IPS-NIHi7 (cell line): ENCODE measurements at regions not wholly inside any gene's neighbourhood (a gene's known extent, or its start where the extent isn't known, plus 50 kb on each side); places are given as distances from the start of the nearest gene placed in this dataset.

Source experiments
- DNase-seq: peaks from one replicate; pipeline ENCODE4 v3.0.0; 2012; ENCODE audit warnings: mixed read lengths; ENCODE audit errors: extremely low spot score

DNA sequence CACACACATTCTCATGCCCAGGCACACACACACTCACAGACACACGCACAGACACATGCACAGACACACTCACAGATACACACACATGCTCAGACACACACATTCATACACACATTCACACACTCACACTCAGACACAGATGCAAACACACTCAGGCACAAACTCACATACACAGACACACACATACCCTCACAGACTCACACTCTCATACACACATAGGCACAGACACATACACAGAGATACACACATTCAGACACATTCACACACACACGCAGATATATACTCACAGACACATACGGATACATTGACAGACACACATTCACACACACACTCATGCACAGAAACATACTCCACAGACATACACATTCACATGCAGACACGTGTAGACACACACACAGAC, 89.6 kb downstream of the RBFOX3 start:
- DNase-seq = no peak

DNA sequence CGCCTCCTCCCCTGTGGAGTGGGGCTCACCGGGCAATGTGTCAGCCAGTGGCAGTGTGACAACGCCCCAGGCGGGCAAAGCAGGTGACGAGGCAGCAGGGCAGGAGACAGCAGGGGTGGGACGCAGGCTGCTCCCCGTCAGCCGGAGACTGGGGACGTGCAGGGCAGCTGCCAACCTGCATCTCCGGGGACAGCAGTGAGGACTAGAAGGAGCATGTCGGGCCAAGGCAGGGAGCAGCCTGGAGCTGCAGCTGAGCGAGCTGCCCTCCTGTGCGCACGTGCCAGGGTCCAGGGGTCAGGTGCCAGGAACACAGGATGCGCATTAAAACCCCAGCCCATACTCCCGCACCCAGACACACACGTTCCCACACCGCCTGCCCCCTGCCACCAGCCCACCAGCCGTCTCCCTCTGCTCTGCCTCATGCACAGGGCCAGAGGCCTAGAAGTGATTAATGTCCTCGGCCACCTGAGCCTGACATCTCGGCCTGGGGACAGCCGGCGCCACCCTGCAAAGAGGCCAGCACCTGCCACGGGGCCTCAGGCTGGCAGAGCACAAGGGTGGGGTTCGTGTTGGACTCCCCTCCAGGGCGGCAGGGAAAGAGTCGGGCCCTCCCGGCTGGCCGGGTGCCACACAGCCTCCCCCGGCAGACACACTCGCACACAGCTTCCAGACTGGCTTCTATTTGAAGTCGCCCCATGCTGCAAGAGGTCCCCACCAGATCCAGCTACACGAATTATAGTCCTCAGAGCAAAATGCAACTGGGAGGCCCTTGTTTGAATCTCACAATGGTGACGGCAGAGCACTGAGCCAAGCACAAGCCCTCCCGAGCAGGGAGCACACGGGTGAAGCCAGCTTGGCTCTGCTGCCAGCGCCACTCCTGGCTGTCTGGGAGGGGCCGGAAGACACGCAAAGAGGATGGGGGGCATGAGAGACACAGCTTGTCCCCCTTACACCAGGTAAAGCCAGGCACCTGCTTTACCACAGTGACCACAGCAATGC, 90.4 kb downstream of the RBFOX3 start:
- DNase-seq = no peak

DNA sequence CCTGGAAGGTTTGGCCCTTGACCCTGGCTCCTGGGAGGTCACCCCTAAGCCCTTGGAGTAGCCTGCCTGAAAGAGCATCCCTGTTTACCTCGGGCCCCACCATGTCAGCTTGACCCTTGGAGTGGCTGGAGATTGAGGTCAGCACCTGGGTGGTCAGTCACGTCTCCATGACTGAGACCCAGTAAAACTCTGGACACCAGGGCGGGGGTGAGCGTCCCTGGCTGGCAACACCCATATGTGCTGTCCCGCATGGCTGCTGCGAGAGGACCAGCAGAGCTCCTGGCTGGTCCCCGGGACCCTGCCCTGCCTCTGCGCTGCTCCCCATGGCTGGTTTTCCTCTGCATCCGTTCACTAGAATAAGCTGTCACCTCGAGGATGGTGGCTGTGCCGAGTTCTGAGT, 91.2 kb downstream of the RBFOX3 start:
- no peak for DNase-seq

DNA sequence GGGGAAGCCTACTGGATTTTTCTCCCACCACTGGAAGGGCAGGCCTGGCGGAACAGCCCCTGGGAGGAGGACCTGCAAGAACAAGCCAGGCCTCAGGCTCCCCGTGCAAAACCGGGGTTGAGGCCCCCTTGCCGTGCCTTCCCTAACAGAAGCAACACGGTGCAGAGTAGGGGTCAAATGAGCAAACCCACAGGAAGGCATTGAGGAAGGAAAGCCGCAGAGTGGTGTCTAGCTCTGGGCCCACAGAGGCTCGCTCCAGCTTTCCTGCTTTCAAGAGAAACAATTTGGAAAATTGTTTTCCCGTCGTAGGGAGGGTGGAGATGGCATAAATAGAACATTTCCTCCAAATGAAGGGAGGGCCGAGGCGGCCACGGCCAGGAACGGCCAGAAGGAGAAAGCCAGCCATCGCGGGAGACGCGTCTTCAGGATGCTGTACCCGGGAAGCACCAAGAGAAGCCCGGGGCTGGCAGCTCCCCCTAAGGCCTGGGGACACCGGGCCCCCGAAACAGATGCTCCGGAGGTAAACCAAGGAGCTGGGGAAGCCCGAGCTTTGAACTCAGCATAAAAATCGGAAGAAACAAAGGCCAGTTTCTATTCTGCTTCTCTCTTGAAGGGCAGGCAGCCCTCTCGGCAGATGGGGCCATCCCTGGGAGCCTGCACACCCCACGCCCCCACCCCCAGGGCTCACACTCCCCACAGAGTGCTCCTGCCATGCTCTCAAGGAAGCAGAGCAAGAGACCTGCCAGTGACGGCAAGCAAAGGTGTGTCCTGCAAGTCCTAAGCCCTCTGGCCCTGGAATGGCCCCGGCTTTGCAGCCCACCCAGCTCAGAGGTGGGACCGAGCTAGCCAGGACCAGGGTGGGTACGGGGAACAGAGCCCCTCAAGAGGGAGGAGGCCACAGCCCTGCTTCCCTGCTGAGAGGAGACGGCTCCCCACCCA, 92.0 kb downstream of the RBFOX3 start:
- no peak for DNase-seq

DNA sequence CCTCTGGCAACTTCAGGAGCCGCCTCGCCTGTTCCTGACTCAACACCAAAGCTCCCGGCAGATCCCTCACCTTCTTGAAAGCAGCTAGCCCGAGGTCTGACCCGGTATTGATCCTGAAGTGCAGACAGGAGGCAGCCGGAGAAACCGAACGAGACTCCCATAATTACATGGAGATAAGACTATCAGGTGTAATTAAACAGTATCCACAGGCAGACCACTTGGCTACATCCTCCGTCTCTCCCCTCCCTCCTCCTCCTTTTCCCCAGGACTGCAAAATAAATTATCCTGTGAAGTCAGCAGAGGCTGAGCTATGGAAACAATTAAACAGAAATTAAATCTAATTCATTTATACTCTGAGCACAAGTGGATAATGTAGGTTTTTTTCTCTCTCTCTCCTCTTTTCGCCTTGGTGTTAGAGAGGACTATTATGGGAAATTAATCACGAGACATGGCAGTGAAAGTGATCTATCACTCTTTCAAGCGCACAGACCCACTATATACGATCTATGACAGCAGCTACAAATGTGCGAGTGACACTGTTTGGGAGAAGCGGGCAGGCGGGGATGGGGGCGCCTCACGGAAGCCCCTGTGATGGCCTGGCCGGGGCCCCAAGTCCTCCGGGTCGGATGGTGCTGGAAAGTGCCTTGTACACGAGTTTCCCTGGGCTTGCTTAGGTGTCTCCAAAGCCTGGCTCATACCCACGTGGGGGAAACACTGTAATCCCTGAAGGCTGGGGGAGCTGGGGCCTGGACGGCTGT, 92.8 kb downstream of the RBFOX3 start:
- no peak for DNase-seq

DNA sequence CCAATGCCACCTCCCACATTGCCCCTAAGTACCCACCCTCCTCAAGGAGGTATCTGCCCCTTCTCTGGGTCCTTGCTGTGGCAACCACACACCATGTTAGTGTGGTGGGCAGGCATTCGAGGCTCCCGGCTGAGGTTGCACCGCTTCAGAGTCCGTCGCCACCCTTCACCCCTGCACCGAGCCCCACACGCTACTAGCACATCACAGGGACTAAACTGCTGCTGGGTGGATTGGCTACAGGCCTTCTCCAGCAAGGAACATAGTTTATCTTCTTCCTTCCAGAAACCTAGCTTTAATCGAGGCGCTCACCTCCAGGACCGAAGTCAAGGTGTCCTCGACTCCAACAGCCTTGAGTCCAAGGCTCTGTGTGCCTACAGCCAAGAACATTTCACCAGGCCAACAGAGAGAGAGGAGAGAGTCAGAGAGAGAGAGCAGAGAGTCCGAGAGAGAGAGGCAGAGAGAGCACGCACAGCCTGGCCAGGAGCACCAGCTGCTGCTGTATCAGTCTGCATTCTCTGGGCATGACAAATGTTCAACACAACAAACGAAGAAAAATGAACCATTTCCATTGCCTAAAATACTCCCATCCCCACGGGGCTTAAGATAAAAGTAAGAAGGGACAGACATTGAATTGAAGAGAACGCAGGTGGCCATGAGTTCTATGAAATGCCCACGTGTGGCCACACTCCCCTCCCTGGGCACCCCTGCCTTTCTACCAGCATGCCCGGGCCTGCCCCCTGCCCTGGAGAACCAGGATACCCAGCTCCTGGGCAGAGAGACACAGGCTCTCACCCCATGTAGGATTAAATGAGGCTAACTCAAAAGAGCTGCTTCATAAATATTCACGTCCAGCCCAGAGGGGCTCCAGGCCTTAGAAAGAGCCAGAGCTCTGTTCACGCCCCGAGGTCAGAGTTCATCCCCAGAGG, 94.9 kb downstream of the RBFOX3 start:
- DNase-seq = no peak

DNA sequence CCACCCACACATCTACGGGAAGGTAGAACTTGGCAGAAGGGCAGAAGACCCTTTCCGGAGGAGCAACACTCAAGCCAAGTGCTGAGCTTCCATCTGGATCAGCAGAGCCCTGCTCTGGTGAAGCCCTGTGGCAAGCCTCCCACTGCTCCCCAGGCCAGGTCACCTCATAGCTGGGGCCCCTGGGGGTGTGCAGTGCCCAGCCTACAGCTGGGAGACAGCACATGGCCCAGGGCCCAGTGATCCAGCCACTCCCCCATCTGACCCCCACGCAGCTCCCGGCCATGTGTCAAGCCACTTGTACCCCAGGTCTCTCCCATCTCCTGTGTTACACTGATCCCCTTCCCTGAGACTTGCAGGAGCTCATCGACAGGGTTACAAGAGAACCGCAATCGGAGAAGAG, 95.7 kb downstream of the RBFOX3 start:
- no peak for DNase-seq

DNA sequence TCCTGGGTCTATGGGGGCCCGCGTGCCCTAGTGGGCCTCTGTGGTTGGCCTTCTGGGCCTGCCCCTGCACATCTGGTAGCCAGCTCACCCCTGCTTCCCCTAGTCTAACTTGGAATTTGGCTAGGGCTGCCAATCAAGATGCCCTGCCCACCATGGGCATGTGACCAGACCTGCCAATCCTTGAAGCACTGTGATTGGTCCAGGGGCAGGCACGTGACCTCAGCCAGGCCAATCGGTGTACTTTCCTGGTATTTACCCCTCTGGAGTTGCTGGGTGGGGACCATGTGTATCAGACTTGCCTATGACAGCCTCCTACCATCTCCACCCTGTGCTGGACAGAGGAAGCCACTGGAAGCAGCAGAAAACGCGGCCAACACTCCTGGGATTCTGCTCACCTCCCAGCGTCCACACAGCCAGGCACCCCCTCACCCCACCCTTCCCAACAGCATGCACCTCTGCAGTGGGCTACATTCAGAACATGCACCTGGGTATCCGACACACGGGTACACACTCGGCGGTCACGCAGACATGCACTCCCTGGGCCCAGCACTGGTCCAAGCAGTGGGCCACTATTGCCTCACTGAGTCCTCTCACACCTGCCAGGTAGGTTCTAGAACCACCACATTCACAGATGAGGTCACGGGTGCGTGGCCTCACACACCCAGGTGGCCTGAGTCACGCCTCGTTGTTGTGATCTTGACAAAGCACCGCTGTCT, 96.9 kb downstream of the RBFOX3 start:
- no peak for DNase-seq

DNA sequence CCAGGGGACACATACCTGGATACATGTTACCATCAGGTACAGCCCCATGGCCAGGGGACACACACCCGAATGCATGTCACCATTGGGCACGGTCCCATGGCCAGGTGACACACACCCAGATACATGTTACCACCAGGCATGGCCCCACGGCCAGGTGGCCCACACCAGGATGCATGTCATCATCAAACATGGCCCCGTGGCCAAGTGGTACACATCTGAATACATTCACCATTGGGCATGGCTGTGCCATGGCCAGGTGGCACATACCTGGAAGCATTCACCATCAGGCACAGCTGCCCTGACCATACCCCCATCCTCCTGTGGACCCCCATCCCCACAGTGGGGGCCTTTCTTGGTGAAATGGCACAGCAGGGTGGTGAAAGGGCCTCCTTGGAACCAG, 97.6 kb downstream of the RBFOX3 start:
- DNase-seq = no peak

DNA sequence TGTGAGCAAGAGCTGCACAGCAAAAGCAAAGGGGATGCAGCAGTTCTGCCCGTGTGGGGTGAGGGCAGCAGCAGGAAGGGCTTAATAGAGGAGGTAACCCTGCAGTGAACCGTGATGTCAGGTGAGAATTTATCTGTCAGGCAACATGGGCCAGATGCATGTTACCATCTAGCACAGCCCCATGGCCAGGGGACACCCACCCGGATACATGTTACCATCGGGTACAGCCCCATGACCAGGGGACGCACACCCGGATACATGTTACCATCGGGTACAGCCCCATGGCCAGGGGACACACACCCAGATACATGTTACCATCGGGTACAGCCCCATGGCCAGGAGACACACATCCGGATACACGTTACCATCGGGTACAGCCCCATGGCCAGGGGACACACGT, 99.4 kb downstream of the RBFOX3 start:
- no peak for DNase-seq

DNA sequence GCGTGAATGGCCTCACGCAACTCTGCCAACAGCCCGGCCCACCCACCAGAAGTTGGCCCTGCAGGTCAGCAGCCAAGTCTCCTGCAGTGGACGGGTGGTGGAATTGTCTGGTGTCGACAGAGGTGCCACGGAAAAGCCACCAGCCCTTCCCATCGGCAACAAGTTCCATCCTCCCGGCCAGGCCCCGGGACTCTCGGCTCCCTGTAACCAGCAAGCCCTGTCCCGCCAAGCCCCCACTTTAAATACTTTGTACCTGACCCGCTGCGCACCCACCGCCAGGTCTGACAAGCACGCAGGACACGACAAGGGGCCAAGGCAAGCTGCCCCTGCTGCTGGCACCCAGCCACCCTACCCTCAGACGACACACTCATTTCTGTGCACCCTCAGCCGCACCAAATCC, 100.8 kb downstream of the RBFOX3 start:
- DNase-seq = no peak

DNA sequence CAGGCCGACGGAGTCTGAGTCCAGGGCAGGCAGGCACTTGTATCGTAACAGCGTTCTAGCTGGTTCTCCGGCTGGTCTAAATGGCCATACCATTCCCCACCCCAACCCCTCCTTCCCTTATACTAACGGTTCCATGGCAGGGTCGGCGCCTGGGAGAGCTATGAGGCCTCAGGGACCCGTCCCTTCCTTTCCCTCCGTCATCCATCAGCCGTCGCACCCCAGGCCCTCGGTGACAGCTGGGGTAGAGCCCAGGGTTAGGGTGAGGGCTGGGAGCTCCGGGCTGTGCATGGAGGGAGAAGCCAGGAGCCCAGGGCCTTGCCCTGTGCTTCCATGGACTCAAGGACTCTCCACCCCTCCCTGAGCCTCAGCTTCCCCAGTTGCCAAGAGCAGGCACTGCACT, 101.4 kb downstream of the RBFOX3 start:
- no peak for DNase-seq

DNA sequence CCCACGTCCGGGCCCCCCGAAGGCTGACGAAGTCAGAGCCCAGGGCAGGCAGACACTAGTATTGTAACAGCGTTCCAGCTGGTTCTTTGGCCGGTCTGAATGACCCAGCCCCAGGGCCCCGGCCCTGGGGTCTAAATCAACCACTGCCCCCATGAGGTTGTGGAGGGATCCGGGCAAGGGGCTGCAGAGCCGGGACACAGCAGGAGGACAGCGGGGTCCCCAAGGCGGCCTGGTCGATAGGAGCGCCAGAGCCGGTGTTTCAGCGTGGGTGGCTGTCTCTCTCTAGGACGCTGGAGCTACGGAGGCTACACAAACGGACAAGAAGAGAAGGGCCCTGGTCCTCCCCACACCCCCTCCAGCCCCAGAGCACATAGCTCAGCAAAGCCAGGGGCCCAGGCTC, 101.8 kb downstream of the RBFOX3 start:
- DNase-seq = no peak

DNA sequence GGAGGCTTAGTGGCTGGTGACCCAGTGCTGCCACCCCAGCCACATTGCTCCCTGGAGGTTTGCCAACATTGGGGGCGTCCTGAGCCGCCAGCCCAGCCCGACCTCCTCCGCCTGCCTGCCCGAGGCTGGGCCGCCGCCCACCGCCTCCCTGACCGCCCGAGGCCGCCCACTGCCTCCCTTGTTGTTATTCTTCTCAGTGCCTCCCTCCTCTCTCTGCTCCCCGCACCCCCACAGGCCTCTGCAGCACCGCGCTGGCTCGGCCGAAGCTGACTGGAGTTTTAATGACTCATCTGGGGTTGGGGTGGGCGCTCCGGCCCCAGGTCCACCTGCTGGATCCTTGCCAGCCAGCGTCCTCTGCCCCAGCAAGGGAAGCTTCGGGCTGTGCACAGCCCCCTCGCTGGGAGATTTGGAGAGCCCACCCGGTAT, 102.5 kb downstream of the RBFOX3 start:
- no peak for DNase-seq

DNA sequence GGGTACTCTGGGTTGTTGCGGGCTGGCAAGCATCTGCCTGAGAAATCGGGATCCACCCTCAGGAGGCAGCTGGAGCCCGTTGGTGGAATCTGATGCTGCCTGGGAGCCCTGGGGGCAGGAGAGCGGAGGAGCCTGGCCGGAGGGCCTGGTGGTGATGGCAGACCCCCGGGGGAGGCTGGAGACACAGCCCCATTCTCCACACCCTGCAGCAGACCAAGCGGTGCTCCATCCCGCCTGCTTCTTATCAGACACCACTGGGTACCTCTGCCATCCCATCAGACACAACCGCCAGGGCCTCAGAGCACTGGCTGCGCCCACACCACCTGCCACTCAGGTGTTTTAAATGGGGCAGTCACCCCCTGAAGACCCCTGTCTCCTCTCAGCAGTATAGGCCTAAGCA, 103.9 kb downstream of the RBFOX3 start:
- no peak for DNase-seq

DNA sequence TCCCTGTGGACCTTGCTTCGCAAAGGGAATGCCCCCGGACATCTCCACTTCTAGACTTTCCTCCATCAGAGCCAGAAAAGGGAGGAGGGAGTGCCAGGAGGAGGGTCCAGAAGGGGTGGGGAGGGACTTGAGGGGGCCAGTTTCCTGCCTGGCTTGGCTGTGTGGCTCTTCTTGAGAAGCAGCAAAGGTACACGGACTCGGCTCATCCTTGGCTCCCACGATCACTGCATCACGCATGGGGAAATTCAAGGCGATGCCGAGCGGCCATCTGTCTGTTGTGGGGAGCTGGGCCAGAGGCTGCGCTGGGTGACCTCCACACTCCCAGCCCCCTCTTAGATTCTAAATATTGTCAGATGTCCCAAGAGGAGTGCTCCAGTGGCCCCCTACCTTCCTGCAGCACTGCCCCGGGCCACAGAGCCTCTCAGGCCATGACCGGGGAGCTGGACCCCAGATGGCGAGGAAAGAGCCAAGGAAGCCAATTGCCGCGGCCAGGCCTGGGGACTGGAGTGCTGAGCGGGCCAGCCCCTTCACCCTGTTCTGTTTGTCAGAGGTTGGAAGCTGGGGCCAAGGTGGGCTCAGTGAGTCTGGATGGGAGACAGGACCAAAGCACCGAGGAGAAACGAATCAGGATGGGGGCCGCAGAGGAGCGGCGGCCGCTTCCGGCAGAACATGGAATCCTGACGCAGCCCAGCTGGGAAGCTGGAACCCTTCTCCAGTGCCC, 104.5 kb downstream of the RBFOX3 start:
- DNase-seq = no peak

DNA sequence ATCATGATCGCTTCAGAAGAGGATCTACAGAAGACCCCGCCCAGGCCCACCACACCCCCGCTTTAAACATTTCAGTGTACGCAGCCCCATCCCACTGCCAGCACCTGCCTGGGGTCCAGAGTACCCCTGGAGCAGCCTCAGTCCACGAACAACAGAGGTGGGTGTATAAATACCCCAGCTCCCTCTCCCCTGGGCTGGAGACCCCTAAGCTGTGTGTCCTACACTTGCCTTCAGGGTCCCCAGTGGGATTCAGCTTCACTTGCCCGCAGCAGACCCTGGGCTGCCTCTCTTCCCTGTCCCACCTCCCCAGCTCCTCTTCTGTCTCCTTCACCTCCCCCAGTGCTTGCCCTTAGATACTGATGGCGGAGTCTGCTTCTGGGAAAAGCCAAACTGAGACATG, 105.7 kb downstream of the RBFOX3 start:
- no peak for DNase-seq

DNA sequence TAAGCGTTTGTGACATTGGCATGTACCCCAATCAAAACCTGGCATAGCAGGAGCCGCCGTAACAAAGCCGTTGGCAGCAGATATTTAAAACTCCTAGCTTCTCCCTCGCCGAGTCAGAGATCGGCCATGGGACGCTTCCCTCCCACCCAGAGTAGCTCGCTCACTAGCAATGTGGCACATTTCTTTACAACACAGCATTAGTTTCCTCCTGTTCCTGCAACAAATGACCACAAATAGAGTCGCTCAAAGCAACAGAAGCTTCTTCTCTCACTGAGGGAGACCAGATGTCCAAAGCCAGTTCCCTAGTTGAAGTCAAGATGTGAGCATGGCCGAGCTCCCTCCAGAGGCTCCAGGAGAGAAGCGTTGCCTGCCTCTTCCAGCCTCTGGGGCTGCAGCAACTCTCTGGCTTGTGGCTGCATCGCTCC, 106.7 kb downstream of the RBFOX3 start:
- DNase-seq = no peak

DNA sequence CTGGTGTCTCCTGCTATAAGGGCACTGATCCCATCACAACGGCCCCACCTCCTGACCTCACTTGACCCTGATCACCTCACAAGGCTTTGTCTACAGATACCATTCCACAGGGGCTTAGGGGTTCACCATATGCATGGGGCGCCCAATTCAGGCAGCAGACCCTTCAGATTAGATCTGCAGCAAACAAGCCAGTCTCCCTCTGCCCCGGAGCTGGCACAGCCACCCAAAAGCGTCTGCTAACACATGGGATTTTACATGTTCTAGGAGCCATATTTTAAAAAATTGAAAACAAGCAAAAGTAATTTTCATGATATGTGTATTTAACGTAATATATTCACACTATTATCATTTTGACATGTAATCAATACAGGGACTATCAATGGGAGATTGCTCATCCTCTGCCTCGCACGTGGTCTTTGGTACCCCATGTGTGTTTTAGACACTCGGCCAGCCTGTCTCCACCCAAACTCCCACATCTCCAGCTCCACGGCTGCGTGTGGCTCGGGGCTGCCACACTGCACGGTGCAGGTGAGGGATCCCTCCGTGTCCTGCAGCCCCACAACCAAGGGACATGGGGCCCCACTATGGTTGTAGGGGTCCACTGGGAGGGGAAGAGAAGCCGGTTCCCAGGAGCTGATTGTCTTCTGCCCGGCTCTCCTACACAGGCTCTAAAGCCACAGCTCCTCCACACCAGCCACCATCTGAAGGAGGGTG, 107.6 kb downstream of the RBFOX3 start:
- no peak for DNase-seq
